Small intestine (tissue), 7 donors: ENCODE measurements at regions not wholly inside any gene's neighbourhood (a gene's known extent, or its start where the extent isn't known, plus 50 kb on each side); places are given as distances from the start of the nearest gene placed in this dataset.
"Not testable (repeated sequence)": the region's sequence is repeated elsewhere in the genome, so short reads cannot be mapped to it uniquely, and the experiment has no call there.

Experiments
- DNase-seq, 2 donors: peaks; one replicate each; pipeline versions ENCODE4 v3.0.0 to v3.0.0-alpha.2; 2013
- FAIRE-seq: peaks from 2 replicates; lab custom pipeline; 2012; peaks lifted over from hg19 to GRCh38; lab: Jason Lieb, UNC
- H3K27ac ChIP-seq, 3 donors: one replicate each; pipeline ENCODE4 v1.5.1; 2013; ENCODE audit warnings: low read length in 2 of 3, mild to moderate bottlenecking in 2 of 3, control low read depth in 1 of 3, inconsistent platforms in 1 of 3, low read depth in 1 of 3, moderate library complexity in 1 of 3
- H3K27me3 ChIP-seq, 3 donors: one replicate each; pipeline ENCODE4 v1.6.1; 2013; ENCODE audit warnings: low read length in 3 of 3, inconsistent platforms in 1 of 3; ENCODE audit not compliant: control insufficient read depth in 3 of 3, insufficient read depth in 3 of 3
- H3K36me3 ChIP-seq, 3 donors: one replicate each; pipeline ENCODE4 v1.6.1; 2013; ENCODE audit warnings: low read length in 3 of 3, inconsistent platforms in 1 of 3, low read depth in 1 of 3, mild to moderate bottlenecking in 1 of 3, moderate library complexity in 1 of 3; ENCODE audit not compliant: control insufficient read depth in 3 of 3, insufficient read depth in 2 of 3
- H3K4me1 ChIP-seq, 3 donors: one replicate each; pipeline ENCODE4 v1.6.1; 2013; ENCODE audit warnings: low read length in 2 of 3, inconsistent platforms in 1 of 3, low read depth in 1 of 3, mild to moderate bottlenecking in 1 of 3, moderate library complexity in 1 of 3; ENCODE audit not compliant: control insufficient read depth in 3 of 3, insufficient read depth in 2 of 3
- H3K4me3 ChIP-seq, 3 donors: one replicate each; pipeline ENCODE4 v1.5.1; 2013; ENCODE audit warnings: low read length in 3 of 3, control low read depth in 1 of 3, inconsistent platforms in 1 of 3, low read depth in 1 of 3, mild to moderate bottlenecking in 1 of 3, moderate library complexity in 1 of 3
- H3K9me3 ChIP-seq, 2 donors: one replicate each; pipeline ENCODE4 v1.6.1; 2013; ENCODE audit warnings: low read depth in 1 of 2, low read length in 1 of 2; ENCODE audit not compliant: control insufficient read depth in 2 of 2, insufficient read depth in 1 of 2
- WGBS, 3 donors: extraction: QIAGEN DNeasy Blood & Tissue Kit; methylation state at CpG; one replicate each; pipeline ENCODE4 v1.1.7; 2013; 5-methylcytosine and 5-hydroxymethylcytosine counted together
- donor health status: healthy with polysubstance abuse.
- donor health status: control.
- donor health status: control.
- donor health status: Bipolar disorder and iron deficiency.
- donor health status: healthy.

- not testable (repeated sequence) for DNase-seq, H3K4me1 ChIP-seq, H3K9me3 ChIP-seq, H3K27me3 ChIP-seq, H3K27ac ChIP-seq, H3K4me3 ChIP-seq, FAIRE-seq, H3K36me3 ChIP-seq
- 74 to 89% (median 78%) methylated on average over 2 of the region's 2 CpGs for WGBS, 3 donors
These were observed 86.5 kb downstream of the KCNJ18 start for GRCh38 chr17:21778866-21779265.

GRCh38 chr17:21780293-21780888 lies 88.1 kb downstream of the KCNJ18 start:
- H3K27me3 ChIP-seq, H3K36me3 ChIP-seq, H3K9me3 ChIP-seq, FAIRE-seq, DNase-seq, H3K4me1 ChIP-seq, H3K27ac ChIP-seq, H3K4me3 ChIP-seq: not testable (repeated sequence)
- WGBS, 3 donors: 54 to 75% (median 66%) methylated on average over 3 to 7 of the region's 8 CpGs

GRCh38 chr17:21780919-21781665 lies 88.8 kb downstream of the KCNJ18 start:
- not testable (repeated sequence) for H3K4me3 ChIP-seq, DNase-seq, H3K27me3 ChIP-seq, H3K9me3 ChIP-seq, H3K27ac ChIP-seq, H3K36me3 ChIP-seq, H3K4me1 ChIP-seq, FAIRE-seq
- WGBS, 3 donors: 57 to 59% (median 57%) methylated on average over 5 of the region's 5 CpGs

- 65 to 71% (median 66%) methylated on average over 9 of the region's 9 CpGs for WGBS, 3 donors
- not testable (repeated sequence) for FAIRE-seq, H3K4me1 ChIP-seq, H3K27ac ChIP-seq, H3K27me3 ChIP-seq, H3K9me3 ChIP-seq, H3K4me3 ChIP-seq, DNase-seq, H3K36me3 ChIP-seq
These were observed 89.3 kb downstream of the KCNJ18 start for GRCh38 chr17:21781666-21782024.

- 78 to 91% (median 88%) methylated on average over 6 to 8 of the region's 9 CpGs for WGBS, 3 donors
- H3K4me3 ChIP-seq, DNase-seq, H3K27ac ChIP-seq, H3K27me3 ChIP-seq, H3K9me3 ChIP-seq, FAIRE-seq, H3K4me1 ChIP-seq, H3K36me3 ChIP-seq: not testable (repeated sequence)
These were observed 89.8 kb downstream of the KCNJ18 start for GRCh38 chr17:21782107-21782506.

GRCh38 chr17:21782604-21783003 lies 90.3 kb downstream of the KCNJ18 start:
- H3K4me3 ChIP-seq, H3K36me3 ChIP-seq, FAIRE-seq, DNase-seq, H3K9me3 ChIP-seq, H3K27ac ChIP-seq, H3K27me3 ChIP-seq, H3K4me1 ChIP-seq: not testable (repeated sequence)
- WGBS, 3 donors: 72 to 79% (median 79%) methylated on average over 6 of the region's 6 CpGs

- WGBS, 3 donors: 81 to 89% (median 88%) methylated on average over 8 of the region's 8 CpGs
- not testable (repeated sequence) for FAIRE-seq, H3K9me3 ChIP-seq, H3K4me1 ChIP-seq, H3K27ac ChIP-seq, H3K36me3 ChIP-seq, DNase-seq, H3K4me3 ChIP-seq, H3K27me3 ChIP-seq
These were observed 90.7 kb downstream of the KCNJ18 start for GRCh38 chr17:21783017-21783416.

- H3K4me1 ChIP-seq, FAIRE-seq, DNase-seq, H3K4me3 ChIP-seq, H3K27me3 ChIP-seq, H3K27ac ChIP-seq, H3K36me3 ChIP-seq: not testable (repeated sequence)
- H3K9me3 ChIP-seq: peaks cover 0 to 39% of the 10 kb centered on the region in 2 donors
- 83 to 88% (median 85%) methylated on average over 9 of the region's 9 CpGs for WGBS, 3 donors
These were observed 121.9 kb downstream of the KCNJ18 start for GRCh38 chr17:21814272-21814671.
